ENCODE measurements at regions not wholly inside any gene's neighbourhood (a gene's known extent, or its start where the extent isn't known, plus 50 kb on each side); places are given as distances from the start of the nearest gene placed in this dataset.

GRCh38 chr6:14192216-14192788, 74.7 kb downstream of the CD83 start:
- Histone ChIP-seq H3K4me1 (ENCODE audit: control insufficient read depth, insufficient read depth, low read length) (peaks cover 28% of the 10 kb centered on the region), H3K27ac (ENCODE audit: extremely low read depth, low read depth, low read length) (no peak overlapping the region), H3K36me3 (ENCODE audit: control insufficient read depth in 2 of 2, insufficient read depth in 1 of 2, low read length in 2 of 2) (no peaks in the 10 kb centered on the region), H3K9me3 (ENCODE audit: control insufficient read depth, insufficient read depth, low read depth, low read length) (no peaks in the 10 kb centered on the region), H3K4me3 (ENCODE audit: low read depth, low read length) (no peak overlapping the region)
- CTCF ChIA-PET: interaction anchor here (0.6 to 1.0 kb wide), 5 partner anchors 125 to 607 kb away, joined by 3 to 10 read pairs (median 4); no protein-coding TSS in a partner anchor
- POLR2A ChIA-PET: no interaction called here
- TF ChIP-seq ELK4 (IDR thresholded peaks at IDR 0.05; ENCODE audit: borderline replicate concordance, low read depth, low read length) (no peak), SP3 (tag by site-specific recombination; IDR thresholded peaks at IDR 0.05) (no peak), ZNF571 (tag by site-specific recombination; IDR thresholded peaks at IDR 0.05) (no peak), ZNF777 (tag by site-specific recombination; IDR thresholded peaks at IDR 0.05; ENCODE audit: borderline replicate concordance) (no peak), ZNF707 (tag by site-specific recombination; IDR thresholded peaks at IDR 0.05) (no peak), ZNF555 (tag by site-specific recombination; conservative IDR thresholded peaks at IDR 0.05) (no peak), ZNF239 (tag by site-specific recombination; IDR thresholded peaks at IDR 0.05) (no peak), ZNF530 (tag by site-specific recombination; IDR thresholded peaks at IDR 0.05; ENCODE audit: low read depth) (no peak), ZNF202 (tag by site-specific recombination; IDR thresholded peaks at IDR 0.05; ENCODE audit: borderline replicate concordance) (no peak), ZNF585B (tag by site-specific recombination; IDR thresholded peaks at IDR 0.05) (no peak)

GRCh38 chr6:14193524-14193923, 76.0 kb downstream of the CD83 start:
- peak; percentile 30; the same call in 1 of the 2 replicates for TF ChIP-seq ZIC2 (tag by site-specific recombination; IDR thresholded peaks at IDR 0.05)
- no peak for TF ChIP-seq MZF1 (tag by site-specific recombination; IDR thresholded peaks at IDR 0.05; ENCODE audit: borderline replicate concordance)
- peak; percentile 57 for TF ChIP-seq GLIS1 (tag by site-specific recombination; IDR thresholded peaks at IDR 0.05)
- no peaks in the 10 kb centered on the region for H3K36me3 ChIP-seq (ENCODE audit: control insufficient read depth in 2 of 2, insufficient read depth in 1 of 2, low read length in 2 of 2)
- ChIA-PET POLR2A (no interaction called here), CTCF (no interaction called here)
- H3K4me3 ChIP-seq (ENCODE audit: low read depth, low read length): no peak overlapping the region
- peaks cover 28% of the 10 kb centered on the region for H3K4me1 ChIP-seq (ENCODE audit: control insufficient read depth, insufficient read depth, low read length)
- no peaks in the 10 kb centered on the region for H3K9me3 ChIP-seq (ENCODE audit: control insufficient read depth, insufficient read depth, low read depth, low read length)
- no peak overlapping the region for H3K27ac ChIP-seq (ENCODE audit: extremely low read depth, low read depth, low read length)

GRCh38 chr6:14194483-14194882, 76.9 kb downstream of the CD83 start:
- ChIA-PET POLR2A (no interaction called here), CTCF (interaction anchor here (0.6 to 0.7 kb wide), 2 partner anchors 9 to 25 kb away, joined by 3 read pairs; no protein-coding TSS in a partner anchor)
- no peak for TF ChIP-seq ZNF404 (tag by site-specific recombination; IDR thresholded peaks at IDR 0.05)
- no peak for TF ChIP-seq ZBTB20 (tag by site-specific recombination; IDR thresholded peaks at IDR 0.05)
- no peak for TF ChIP-seq IKZF3 (tag by site-specific recombination; IDR thresholded peaks at IDR 0.05)
- TF ChIP-seq ZNF37A (tag by site-specific recombination; IDR thresholded peaks at IDR 0.05): no peak
- no peak for TF ChIP-seq ZNF514 (tag by site-specific recombination; IDR thresholded peaks at IDR 0.05)
- TF ChIP-seq AEBP2 (tag by site-specific recombination; IDR thresholded peaks at IDR 0.05; ENCODE audit: borderline replicate concordance): no peak
- TF ChIP-seq ZNF792 (tag by site-specific recombination; IDR thresholded peaks at IDR 0.05): no peak
- no peak overlapping the region for H3K4me3 ChIP-seq (ENCODE audit: low read depth, low read length)
- H3K9me3 ChIP-seq (ENCODE audit: control insufficient read depth, insufficient read depth, low read depth, low read length): no peaks in the 10 kb centered on the region
- no peaks in the 10 kb centered on the region for H3K36me3 ChIP-seq (ENCODE audit: control insufficient read depth in 2 of 2, insufficient read depth in 1 of 2, low read length in 2 of 2)
- peaks cover 23% of the 10 kb centered on the region for H3K4me1 ChIP-seq (ENCODE audit: control insufficient read depth, insufficient read depth, low read length)
- no peak overlapping the region for H3K27ac ChIP-seq (ENCODE audit: extremely low read depth, low read depth, low read length)
